Neural cell (in vitro differentiated cells): ENCODE measurements at regions not wholly inside any gene's neighbourhood (a gene's known extent, or its start where the extent isn't known, plus 50 kb on each side); places are given as distances from the start of the nearest gene placed in this dataset.

Experiments
- H2AFZ ChIP-seq: fragments of 200-600, 300-800 bp; sonication (generic), shearing (Covaris generic); 2 replicates; pipeline ENCODE4 v1.6.0; 2014; ENCODE audit warnings: low read depth, mild to moderate bottlenecking, antibody characterized with exemption, low read length, moderate library complexity
- H3F3A ChIP-seq: fragments of 200-600 bp; shearing (Covaris generic); 2 replicates; pipeline ENCODE4 v1.6.1; 2016; ENCODE audit warnings: mild to moderate bottlenecking, moderate library complexity, mixed read lengths, antibody characterized with exemption, low read length; ENCODE audit not compliant: insufficient read depth, poor library complexity, severe bottlenecking
- H3K27ac ChIP-seq: fragments of 200-600, 300-800 bp; sonication (generic), shearing (Covaris generic); 2 replicates; pipeline ENCODE4 v1.5.1; 2014; ENCODE audit warnings: mild to moderate bottlenecking, low read length, moderate library complexity
- H3K27me3 ChIP-seq: fragments of 300-800, 200-600 bp; sonication (generic), shearing (Covaris generic); 2 replicates; pipeline ENCODE4 v1.6.0; 2014; ENCODE audit warnings: mild to moderate bottlenecking, low read depth, low read length, moderate library complexity; ENCODE audit not compliant: insufficient read depth
- H3K36me3 ChIP-seq: fragments of 300-800, 200-600 bp; sonication (generic), shearing (Covaris generic); 2 replicates; pipeline ENCODE4 v1.5.1; 2014; ENCODE audit warnings: mild to moderate bottlenecking, antibody characterized with exemption, low read length, moderate library complexity; ENCODE audit not compliant: insufficient read depth
- H3K4me2 ChIP-seq: fragments of 300-800, 200-600 bp; sonication (generic), shearing (Covaris generic); 2 replicates; pipeline ENCODE4 v1.6.0; 2014; ENCODE audit warnings: mild to moderate bottlenecking, low read length
- H3K4me3 ChIP-seq: fragments of 300-800, 200-600 bp; sonication (generic), shearing (Covaris generic); 2 replicates; pipeline ENCODE4 v1.5.1; 2014; ENCODE audit warnings: mild to moderate bottlenecking, low read length, moderate library complexity
- H3K79me2 ChIP-seq: fragments of 200-600 bp; shearing (Covaris generic); replicated peaks from 2 replicates; pipeline ENCODE4 v1.6.0; 2014; ENCODE audit warnings: mild to moderate bottlenecking, low read length, moderate library complexity; ENCODE audit not compliant: insufficient read depth
- H3K9ac ChIP-seq: fragments of 300-800, 200-600 bp; sonication (generic), shearing (Covaris generic); 2 replicates; pipeline ENCODE4 v1.6.1; 2016; ENCODE audit warnings: mild to moderate bottlenecking, low read length, mixed read lengths
- H3K9me2 ChIP-seq: fragments of 200-600 bp; shearing (Covaris generic); 2 replicates; pipeline ENCODE4 v1.6.1; 2016; ENCODE audit warnings: mild to moderate bottlenecking, low read length, mixed read lengths; ENCODE audit not compliant: insufficient read depth
- H3K9me3 ChIP-seq: fragments of 200-600, 300-800 bp; sonication (generic), shearing (Covaris generic); 2 replicates; pipeline ENCODE4 v1.6.1; 2016; ENCODE audit warnings: mild to moderate bottlenecking, mixed run types, low read length, moderate library complexity, mixed read lengths
- H4K20me1 ChIP-seq: fragments of 200-600 bp; shearing (Covaris generic); 2 replicates; pipeline ENCODE4 v1.6.1; 2016; ENCODE audit warnings: mild to moderate bottlenecking, mixed run types; ENCODE audit not compliant: insufficient read depth
- EP300 ChIP-seq: fragments of 450-650 bp; conservative IDR thresholded peaks from 2 replicates; pipeline ENCODE4 v1.6.1; 2014; ENCODE audit warnings: antibody characterized with exemption, mild to moderate bottlenecking, moderate library complexity; ENCODE audit not compliant: poor library complexity, severe bottlenecking
- EZH2 ChIP-seq: fragments of 200-600, 300-800 bp; shearing (Covaris generic), sonication (generic); IDR thresholded peaks from 2 replicates; pipeline ENCODE4 v1.6.1; 2014; ENCODE audit warnings: antibody characterized with exemption, low read length, borderline replicate concordance, mild to moderate bottlenecking; ENCODE audit not compliant: insufficient read depth, poor library complexity, severe bottlenecking
- MXI1 ChIP-seq: fragments of 450-650 bp; conservative IDR thresholded peaks from 2 replicates; pipeline ENCODE4 v1.6.1; 2014; ENCODE audit warnings: antibody characterized with exemption, mild to moderate bottlenecking; ENCODE audit not compliant: poor library complexity, severe bottlenecking
- POLR2AphosphoS5 ChIP-seq: IDR thresholded peaks from 2 replicates; pipeline ENCODE4 v1.6.1; 2012
- RAD21 ChIP-seq: fragments of 450-650 bp; conservative IDR thresholded peaks from 2 replicates; pipeline ENCODE4 v1.6.1; 2014; ENCODE audit warnings: antibody characterized with exemption, mild to moderate bottlenecking, moderate library complexity
- REST ChIP-seq: IDR thresholded peaks from 2 replicates; pipeline ENCODE4 v1.6.1; 2012; ENCODE audit warnings: borderline replicate concordance
- SMC3 ChIP-seq: fragments of 450-650 bp; conservative IDR thresholded peaks from 2 replicates; pipeline ENCODE4 v1.6.1; 2014; ENCODE audit warnings: antibody characterized with exemption, mild to moderate bottlenecking, moderate library complexity; ENCODE audit not compliant: poor library complexity
- TAF1 ChIP-seq: IDR thresholded peaks from 2 replicates; pipeline ENCODE4 v1.6.1; 2012; ENCODE audit warnings: low read depth
- TF ChIP-seq, protein P1 (sequence below): fragments of 450-650 bp; IDR thresholded peaks from 2 replicates; pipeline ENCODE4 v1.5.1; 2014; ENCODE audit warnings: antibody characterized with exemption, mild to moderate bottlenecking, moderate library complexity; ENCODE audit not compliant: poor library complexity, severe bottlenecking

DNA sequence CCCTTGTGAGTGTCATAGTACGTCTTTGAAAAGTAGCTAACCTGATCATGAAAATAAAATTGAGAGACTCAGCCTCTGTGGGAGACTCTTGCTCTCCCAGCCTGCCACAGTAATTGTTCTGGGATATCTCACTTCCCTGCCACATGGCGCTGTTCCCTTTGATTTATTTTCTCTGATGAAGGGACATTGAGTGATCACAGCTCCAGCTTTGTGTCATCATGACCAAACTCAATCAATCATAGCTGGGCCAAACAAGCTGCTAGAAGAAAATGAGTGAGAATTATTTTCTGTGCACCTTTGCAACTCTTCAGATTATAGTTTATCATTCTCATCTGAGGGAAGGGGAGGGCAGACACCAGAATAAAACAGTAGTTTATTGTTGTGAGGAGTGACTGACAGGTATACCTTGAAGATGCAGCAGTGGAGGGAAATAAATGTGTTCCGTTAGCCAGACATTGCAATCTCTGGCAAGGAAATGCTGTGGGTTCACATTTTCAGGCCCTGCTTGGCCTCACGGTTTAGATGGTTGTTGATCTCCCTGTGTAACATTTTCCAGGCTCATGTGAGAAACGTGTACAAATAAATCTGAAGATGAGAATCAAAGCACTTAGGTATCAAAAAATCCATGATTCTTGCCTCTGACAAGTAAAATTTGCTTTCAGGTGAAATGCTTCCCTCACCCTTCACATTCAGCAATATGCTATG, 174.7 kb upstream of the FBXL17 start:
- H3K9me3 ChIP-seq: no peaks in the 10 kb centered on the region
- H3K36me3 ChIP-seq: no peaks in the 10 kb centered on the region
- no peaks in the 10 kb centered on the region for H3K9me2 ChIP-seq
- no peak for TF ChIP-seq EZH2
- peak; percentile 43 for TF ChIP-seq REST
- peak; percentile 35 for TF ChIP-seq POLR2AphosphoS5
- peak; percentile 85 for TF ChIP-seq EP300
- no peaks in the 10 kb centered on the region for H4K20me1 ChIP-seq
- peak overlapping the region; percentile 3 for H3K4me3 ChIP-seq
- no peak overlapping the region for H2AFZ ChIP-seq
- H3K27me3 ChIP-seq: no peaks in the 10 kb centered on the region
- no peak overlapping the region for H3K4me2 ChIP-seq
- H3K79me2 ChIP-seq: no peaks in the 10 kb centered on the region
- peak overlapping the region; percentile 37 for H3K27ac ChIP-seq
- no peak overlapping the region for H3K9ac ChIP-seq
- H3F3A ChIP-seq: no peaks in the 10 kb centered on the region

DNA sequence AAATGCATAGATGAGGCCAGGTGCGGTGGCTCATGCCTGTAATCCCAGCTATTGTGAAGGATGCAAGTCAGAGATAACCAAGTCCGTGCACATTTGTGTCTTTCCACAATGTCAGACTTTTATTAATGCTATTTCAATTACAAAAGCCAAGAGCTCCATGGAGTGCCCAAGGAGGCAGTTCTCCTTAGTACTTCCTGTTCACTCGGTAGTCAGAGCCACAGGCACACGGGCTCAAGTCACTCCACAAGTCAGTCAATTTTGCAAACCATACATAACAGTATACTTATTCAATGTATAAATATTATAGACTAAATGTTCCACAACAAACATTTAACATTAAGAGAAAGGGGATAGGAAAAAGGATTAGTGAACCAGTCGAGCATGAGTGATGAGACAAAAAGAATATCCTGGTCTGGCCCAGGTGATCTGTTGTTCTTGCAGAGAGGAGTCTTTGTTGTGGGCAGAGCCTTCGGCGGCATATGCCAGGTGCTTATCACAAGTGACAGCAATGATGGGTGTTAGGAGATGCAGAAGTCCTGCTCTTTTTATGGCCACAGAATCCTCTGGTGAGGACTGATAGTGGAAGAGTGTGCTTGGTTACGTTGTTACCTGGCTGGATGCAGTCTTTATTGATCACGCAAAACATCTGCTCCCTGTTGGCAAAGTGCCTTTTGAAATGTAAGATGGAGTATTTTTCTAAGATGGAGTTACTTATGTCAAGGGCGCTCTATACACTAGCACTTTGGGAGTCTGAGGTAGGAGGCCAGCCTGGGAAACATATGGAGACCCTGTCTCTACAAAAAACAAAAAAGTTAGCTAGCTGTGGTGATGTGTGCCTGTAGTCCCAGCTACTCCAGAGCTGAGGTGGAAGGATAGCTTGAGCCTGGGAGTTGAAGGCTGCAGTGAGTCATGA, 167.0 kb upstream of the FBXL17 start:
- no peaks in the 10 kb centered on the region for H4K20me1 ChIP-seq
- H3K4me2 ChIP-seq: no peak overlapping the region
- H3K9ac ChIP-seq: no peak overlapping the region
- no peak overlapping the region for H2AFZ ChIP-seq
- TF ChIP-seq EZH2 (no peak), EP300 (no peak), SMC3 (no peak)
- no peak overlapping the region for H3K27ac ChIP-seq
- H3K27me3 ChIP-seq: no peaks in the 10 kb centered on the region
- H3K79me2 ChIP-seq: no peaks in the 10 kb centered on the region
- H3K4me3 ChIP-seq: no peak overlapping the region
- no peaks in the 10 kb centered on the region for H3F3A ChIP-seq
- H3K9me2 ChIP-seq: no peaks in the 10 kb centered on the region
- no peaks in the 10 kb centered on the region for H3K36me3 ChIP-seq
- H3K9me3 ChIP-seq: no peaks in the 10 kb centered on the region

- H2AFZ ChIP-seq: no peak overlapping the region
- no peaks in the 10 kb centered on the region for H3K79me2 ChIP-seq
These were observed 165.0 kb upstream of the FBXL17 start for GRCh38 chr5:108546939-108547338.

More at GRCh38 chr5:108546939-108547338, 165.0 kb upstream of the FBXL17 start:
- TF ChIP-seq REST (no peak), SMC3 (no peak), MXI1 (no peak), RAD21 (no peak), EZH2 (no peak), TAF1 (no peak), POLR2AphosphoS5 (no peak), EP300 (no peak)
- TF ChIP-seq, protein P1, sequence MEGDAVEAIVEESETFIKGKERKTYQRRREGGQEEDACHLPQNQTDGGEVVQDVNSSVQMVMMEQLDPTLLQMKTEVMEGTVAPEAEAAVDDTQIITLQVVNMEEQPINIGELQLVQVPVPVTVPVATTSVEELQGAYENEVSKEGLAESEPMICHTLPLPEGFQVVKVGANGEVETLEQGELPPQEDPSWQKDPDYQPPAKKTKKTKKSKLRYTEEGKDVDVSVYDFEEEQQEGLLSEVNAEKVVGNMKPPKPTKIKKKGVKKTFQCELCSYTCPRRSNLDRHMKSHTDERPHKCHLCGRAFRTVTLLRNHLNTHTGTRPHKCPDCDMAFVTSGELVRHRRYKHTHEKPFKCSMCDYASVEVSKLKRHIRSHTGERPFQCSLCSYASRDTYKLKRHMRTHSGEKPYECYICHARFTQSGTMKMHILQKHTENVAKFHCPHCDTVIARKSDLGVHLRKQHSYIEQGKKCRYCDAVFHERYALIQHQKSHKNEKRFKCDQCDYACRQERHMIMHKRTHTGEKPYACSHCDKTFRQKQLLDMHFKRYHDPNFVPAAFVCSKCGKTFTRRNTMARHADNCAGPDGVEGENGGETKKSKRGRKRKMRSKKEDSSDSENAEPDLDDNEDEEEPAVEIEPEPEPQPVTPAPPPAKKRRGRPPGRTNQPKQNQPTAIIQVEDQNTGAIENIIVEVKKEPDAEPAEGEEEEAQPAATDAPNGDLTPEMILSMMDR: no peak
- Histone ChIP-seq H3K4me3 (no peak overlapping the region), H3F3A (no peaks in the 10 kb centered on the region), H4K20me1 (no peaks in the 10 kb centered on the region), H3K9ac (no peak overlapping the region), H3K9me3 (no peaks in the 10 kb centered on the region), H3K4me2 (no peak overlapping the region), H3K27ac (no peak overlapping the region), H3K9me2 (no peaks in the 10 kb centered on the region), H3K27me3 (no peaks in the 10 kb centered on the region), H3K36me3 (no peaks in the 10 kb centered on the region)
